ENCODE measurements at regions not wholly inside any gene's neighbourhood (a gene's known extent, or its start where the extent isn't known, plus 50 kb on each side); places are given as distances from the start of the nearest gene placed in this dataset.

DNA sequence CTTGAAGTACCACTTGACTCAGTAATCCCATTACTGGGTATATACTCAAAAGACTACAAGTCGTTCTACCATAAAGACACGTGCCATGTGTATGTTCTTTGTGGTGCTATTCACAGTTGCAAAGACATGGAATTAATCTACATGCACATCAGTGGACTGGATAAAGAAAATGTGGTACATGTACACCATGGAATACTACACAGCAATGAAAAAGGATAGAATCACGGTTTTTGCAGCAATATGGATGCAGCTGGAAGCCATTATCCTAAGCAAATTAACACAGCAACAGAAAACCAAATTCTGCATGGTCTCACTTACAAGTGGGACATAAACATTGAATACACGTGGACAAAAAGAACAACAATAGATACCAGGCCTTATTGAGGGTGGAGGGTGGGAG, 583.4 kb upstream of the CELF2 start:
- DNase-seq = no peak
- Mint-ChIP-seq H3K27ac (no peak overlapping the region), H3K36me3 (ENCODE audit: low read depth) (no peaks in the 10 kb centered on the region), H3K4me3 (no peak overlapping the region), H3K27me3 (ENCODE audit: low read depth, poor library complexity) (no peaks in the 10 kb centered on the region), H3K4me1 (no peaks in the 10 kb centered on the region), H3K9me3 (no peaks in the 10 kb centered on the region)
- TF ChIP-seq, protein P1, sequence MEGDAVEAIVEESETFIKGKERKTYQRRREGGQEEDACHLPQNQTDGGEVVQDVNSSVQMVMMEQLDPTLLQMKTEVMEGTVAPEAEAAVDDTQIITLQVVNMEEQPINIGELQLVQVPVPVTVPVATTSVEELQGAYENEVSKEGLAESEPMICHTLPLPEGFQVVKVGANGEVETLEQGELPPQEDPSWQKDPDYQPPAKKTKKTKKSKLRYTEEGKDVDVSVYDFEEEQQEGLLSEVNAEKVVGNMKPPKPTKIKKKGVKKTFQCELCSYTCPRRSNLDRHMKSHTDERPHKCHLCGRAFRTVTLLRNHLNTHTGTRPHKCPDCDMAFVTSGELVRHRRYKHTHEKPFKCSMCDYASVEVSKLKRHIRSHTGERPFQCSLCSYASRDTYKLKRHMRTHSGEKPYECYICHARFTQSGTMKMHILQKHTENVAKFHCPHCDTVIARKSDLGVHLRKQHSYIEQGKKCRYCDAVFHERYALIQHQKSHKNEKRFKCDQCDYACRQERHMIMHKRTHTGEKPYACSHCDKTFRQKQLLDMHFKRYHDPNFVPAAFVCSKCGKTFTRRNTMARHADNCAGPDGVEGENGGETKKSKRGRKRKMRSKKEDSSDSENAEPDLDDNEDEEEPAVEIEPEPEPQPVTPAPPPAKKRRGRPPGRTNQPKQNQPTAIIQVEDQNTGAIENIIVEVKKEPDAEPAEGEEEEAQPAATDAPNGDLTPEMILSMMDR (IDR thresholded peaks at IDR 0.05) = no peak

DNA sequence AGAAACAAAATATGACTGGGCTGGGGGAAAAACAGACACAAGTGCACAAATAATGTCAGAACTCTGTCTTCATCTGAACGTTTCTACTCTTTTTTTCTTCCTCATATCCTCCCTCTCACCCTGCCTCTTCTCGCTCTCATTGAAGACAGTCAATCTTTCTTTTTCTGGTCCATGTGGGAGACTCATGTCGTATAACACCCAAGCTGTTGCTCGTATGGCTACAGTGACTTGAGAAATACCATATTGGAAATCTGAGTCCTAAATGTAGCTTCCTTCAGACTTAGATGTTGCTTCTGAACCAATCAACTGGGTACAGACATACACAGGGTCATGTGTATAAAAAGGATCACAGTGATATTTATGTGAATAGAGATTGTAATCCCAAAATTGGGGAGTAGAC, 579.8 kb upstream of the CELF2 start:
- DNase-seq = no peak
- H3K4me1 Mint-ChIP-seq = no peaks in the 10 kb centered on the region
- H3K27me3 Mint-ChIP-seq (ENCODE audit: low read depth, poor library complexity) = no peaks in the 10 kb centered on the region
- no peak overlapping the region for H3K27ac Mint-ChIP-seq
- H3K36me3 Mint-ChIP-seq (ENCODE audit: low read depth) = no peaks in the 10 kb centered on the region
- TF ChIP-seq, protein P1 (IDR thresholded peaks at IDR 0.05) = no peak
- no peak overlapping the region for H3K4me3 Mint-ChIP-seq
- no peaks in the 10 kb centered on the region for H3K9me3 Mint-ChIP-seq

DNA sequence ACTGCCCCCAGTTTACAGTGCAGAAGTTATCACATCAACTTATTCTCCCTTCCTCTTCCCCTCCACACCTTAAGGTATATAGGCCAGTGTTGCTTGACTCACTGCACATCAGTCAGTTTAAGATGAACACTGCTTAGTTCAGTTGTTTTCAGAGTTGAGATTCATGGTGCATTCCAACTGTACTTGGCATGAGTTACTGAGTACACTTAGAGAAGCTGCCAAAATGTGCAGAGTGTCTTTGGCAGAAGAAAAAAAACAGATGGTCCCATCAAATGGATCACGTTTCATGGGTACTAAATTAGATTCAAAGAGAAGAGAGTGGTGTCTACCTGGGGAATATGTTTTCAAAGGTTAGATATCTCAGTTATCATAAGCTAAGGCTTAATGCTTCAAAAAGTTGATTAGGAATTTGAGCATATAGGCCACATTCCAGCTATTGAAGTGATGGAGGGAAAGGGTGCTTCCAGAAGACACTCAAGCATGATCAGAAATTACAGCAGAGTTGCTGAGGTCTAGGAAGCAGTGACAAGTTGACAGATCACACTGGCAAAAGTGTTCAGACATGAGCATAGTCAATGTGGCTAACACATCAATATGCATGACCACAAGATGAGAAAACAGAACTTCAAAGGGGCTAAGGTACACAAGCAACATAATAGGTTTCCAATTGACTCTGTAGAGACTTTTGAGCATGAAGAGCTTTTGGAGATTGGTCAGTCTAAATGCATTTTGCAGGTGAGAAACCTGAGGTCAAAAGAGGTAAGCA, 579.2 kb upstream of the CELF2 start:
- Mint-ChIP-seq H3K9me3 (no peaks in the 10 kb centered on the region), H3K27ac (no peak overlapping the region), H3K4me3 (no peak overlapping the region), H3K4me1 (no peaks in the 10 kb centered on the region), H3K36me3 (ENCODE audit: low read depth) (no peaks in the 10 kb centered on the region), H3K27me3 (ENCODE audit: low read depth, poor library complexity) (peaks cover 2% of the 10 kb centered on the region)
- no peak for DNase-seq
- TF ChIP-seq, protein P1 (IDR thresholded peaks at IDR 0.05) = no peak

DNA sequence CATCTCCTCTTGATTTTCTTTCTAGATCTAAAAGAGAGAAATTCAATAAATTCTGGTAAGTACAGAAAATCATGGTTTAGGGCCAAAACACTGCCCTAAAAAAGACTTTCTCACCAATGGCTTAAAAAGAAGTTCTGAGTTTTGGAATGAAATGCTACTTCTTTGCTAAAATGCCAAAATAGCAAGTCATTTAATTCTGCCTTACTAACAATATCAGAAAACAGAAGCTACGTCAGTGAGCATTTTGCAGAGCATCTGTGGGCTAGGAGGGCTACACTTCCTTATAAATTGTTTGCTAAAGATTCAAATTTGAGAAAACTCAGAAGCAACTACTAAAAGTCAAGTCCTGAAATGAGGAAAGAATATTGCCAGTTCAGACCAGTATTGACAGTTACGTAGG, 560.8 kb upstream of the CELF2 start:
- Mint-ChIP-seq H3K4me3 (no peak overlapping the region), H3K27ac (no peak overlapping the region), H3K4me1 (peaks cover 4% of the 10 kb centered on the region), H3K36me3 (ENCODE audit: low read depth) (no peaks in the 10 kb centered on the region), H3K9me3 (peaks cover 4% of the 10 kb centered on the region), H3K27me3 (ENCODE audit: low read depth, poor library complexity) (no peaks in the 10 kb centered on the region)
- no peak for DNase-seq
- TF ChIP-seq, protein P1 (IDR thresholded peaks at IDR 0.05) = no peak

DNA sequence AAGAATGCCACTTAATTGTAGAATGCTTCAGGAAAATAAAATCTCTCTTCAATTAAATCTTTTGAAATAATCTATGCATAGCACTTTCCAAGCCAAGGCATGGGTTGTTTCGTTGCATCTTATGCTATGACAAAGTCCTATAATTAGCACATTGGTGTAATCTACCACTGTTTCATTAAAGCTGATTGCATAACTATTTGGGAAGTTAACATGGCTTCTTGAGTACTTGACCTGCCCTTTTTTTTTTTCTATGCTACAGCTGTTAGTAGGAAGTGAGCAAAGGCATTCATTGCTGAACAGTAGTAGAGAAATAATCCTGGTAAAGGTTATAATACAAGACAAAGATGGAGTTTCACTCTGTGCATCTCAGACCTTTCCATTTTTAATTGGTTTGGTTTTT, 557.2 kb upstream of the CELF2 start:
- Mint-ChIP-seq H3K27me3 (ENCODE audit: low read depth, poor library complexity) (no peaks in the 10 kb centered on the region), H3K4me3 (no peak overlapping the region), H3K36me3 (ENCODE audit: low read depth) (no peaks in the 10 kb centered on the region), H3K27ac (no peak overlapping the region), H3K9me3 (no peaks in the 10 kb centered on the region), H3K4me1 (peaks cover 14% of the 10 kb centered on the region)
- DNase-seq = no peak
- TF ChIP-seq, protein P1 (IDR thresholded peaks at IDR 0.05) = no peak

Measured in nephron progenitor cell (in vitro differentiated cells).